WTC11 (cell line): ENCODE measurements at regions not wholly inside any gene's neighbourhood (a gene's known extent, or its start where the extent isn't known, plus 50 kb on each side); places are given as distances from the start of the nearest gene placed in this dataset.

Experiments
- ATAC-seq: fragments of 200-7000 bp; cut with Tn5 transposase; 2 replicates; pipeline ENCODE4 v1.10.0; 2021; ENCODE audit warnings: mild to moderate bottlenecking, moderate library complexity
- CTCF ChIA-PET: fragments of 300-600 bp; sonication (Branson Sonifier 250); formaldehyde crosslinking; loops from one replicate; lab custom pipeline; 2021; ENCODE audit warnings: antibody characterized with exemption; lab: Charles Lee
- POLR2A ChIA-PET: fragments of 350-600 bp; sonication (Branson Sonifier 250); formaldehyde crosslinking; loops from one replicate; lab custom pipeline; 2021; ENCODE audit warnings: antibody characterized with exemption; lab: Charles Lee
- DNase-seq: peaks from one replicate; pipeline ENCODE4 v3.0.0; 2021; ENCODE audit warnings: low spot score
- H3K27ac Mint-ChIP-seq: 2 replicates; pipeline ENCODE4 v1.8.0; 2021; ENCODE audit warnings: mixed read lengths
- H3K27me3 Mint-ChIP-seq: 2 replicates; pipeline ENCODE4 v1.8.0; 2021; ENCODE audit warnings: low read depth, mild to moderate bottlenecking, moderate library complexity, mixed read lengths
- H3K36me3 Mint-ChIP-seq: 2 replicates; pipeline ENCODE4 v1.8.0; 2021; ENCODE audit warnings: mixed read lengths
- H3K4me1 Mint-ChIP-seq: 2 replicates; pipeline ENCODE4 v1.8.0; 2022; ENCODE audit warnings: mixed read lengths
- H3K4me3 Mint-ChIP-seq: 2 replicates; pipeline ENCODE4 v1.8.0; 2021; ENCODE audit warnings: mild to moderate bottlenecking, moderate library complexity, mixed read lengths
- H3K9me3 Mint-ChIP-seq: 2 replicates; pipeline ENCODE4 v1.8.0; 2021; ENCODE audit warnings: mixed read lengths
- ARID4B ChIP-seq: sonication (generic); formaldehyde crosslinking; IDR thresholded peaks from 2 replicates; pipeline ENCODE4 v1.8.0; 2023; ENCODE audit warnings: missing genetic modification reagents, mild to moderate bottlenecking, borderline replicate concordance
- CDX4 ChIP-seq: fragments of 250-450 bp; sonication (Bioruptor Pico); IDR thresholded peaks from 2 replicates; pipeline ENCODE4 v1.9.0; 2021; ENCODE audit warnings: moderate library complexity, mild to moderate bottlenecking, inconsistent platforms, borderline replicate concordance
- FOXK1 ChIP-seq: sonication (generic); formaldehyde crosslinking; IDR thresholded peaks from 2 replicates; pipeline ENCODE4 v1.8.0; 2022; ENCODE audit warnings: mild to moderate bottlenecking, moderate library complexity, missing genetic modification reagents
- FOXP4 ChIP-seq: sonication (generic); formaldehyde crosslinking; IDR thresholded peaks from 2 replicates; pipeline ENCODE4 v1.8.0; 2022; ENCODE audit warnings: mild to moderate bottlenecking, missing genetic modification reagents
- MAX ChIP-seq: sonication (generic); formaldehyde crosslinking; IDR thresholded peaks from 2 replicates; pipeline ENCODE4 v1.8.0; 2022; ENCODE audit warnings: mild to moderate bottlenecking, missing genetic modification reagents
- NFE2L1 ChIP-seq: sonication (generic); formaldehyde crosslinking; IDR thresholded peaks from 2 replicates; pipeline ENCODE4 v1.8.1; 2023; ENCODE audit warnings: missing genetic modification reagents
- NFYB ChIP-seq: sonication (generic); formaldehyde crosslinking; conservative IDR thresholded peaks from 2 replicates; pipeline ENCODE4 v1.8.0; 2022; ENCODE audit warnings: low read depth, missing genetic modification reagents
- PRDM15 ChIP-seq: sonication (generic); formaldehyde crosslinking; IDR thresholded peaks from 2 replicates; pipeline ENCODE4 v1.8.0; 2022; ENCODE audit warnings: missing genetic modification reagents
- PREB ChIP-seq: sonication (generic); formaldehyde crosslinking; IDR thresholded peaks from 2 replicates; pipeline ENCODE4 v1.8.1; 2022; ENCODE audit warnings: mild to moderate bottlenecking, missing genetic modification reagents, moderate library complexity, borderline replicate concordance
- PRRX2 ChIP-seq: fragments of 250-450 bp; sonication (Bioruptor Pico); IDR thresholded peaks from 2 replicates; pipeline ENCODE4 v1.8.0; 2021; ENCODE audit warnings: mild to moderate bottlenecking
- RELA ChIP-seq: sonication (generic); formaldehyde crosslinking; IDR thresholded peaks from 2 replicates; pipeline ENCODE4 v1.8.1; 2022; ENCODE audit warnings: missing genetic modification reagents, mild to moderate bottlenecking, borderline replicate concordance
- SMAD4 ChIP-seq: sonication (generic); formaldehyde crosslinking; IDR thresholded peaks from 2 replicates; pipeline ENCODE4 v1.8.0; 2022; ENCODE audit warnings: mild to moderate bottlenecking, missing genetic modification reagents
- TCF7 ChIP-seq: sonication (generic); formaldehyde crosslinking; IDR thresholded peaks from 2 replicates; pipeline ENCODE4 v1.8.0; 2022; ENCODE audit warnings: mild to moderate bottlenecking, low read depth, missing genetic modification reagents, moderate library complexity
- ZNF232 ChIP-seq: sonication (generic); formaldehyde crosslinking; IDR thresholded peaks from 2 replicates; pipeline ENCODE4 v1.8.0; 2022; ENCODE audit warnings: mild to moderate bottlenecking, missing genetic modification reagents
- TF ChIP-seq, protein P1 (sequence below): sonication (generic); formaldehyde crosslinking; IDR thresholded peaks from 2 replicates; pipeline ENCODE4 v1.8.1; 2023; ENCODE audit warnings: mild to moderate bottlenecking, moderate library complexity, missing genetic modification reagents
- TF ChIP-seq, protein P2 (sequence below): fragments of 250-450 bp; sonication (Bioruptor Pico); IDR thresholded peaks from 2 replicates; pipeline ENCODE4 v1.9.0; 2021; ENCODE audit warnings: mild to moderate bottlenecking
- TF ChIP-seq, protein P3 (sequence below): sonication (generic); formaldehyde crosslinking; IDR thresholded peaks from 2 replicates; pipeline ENCODE4 v1.8.1; 2022; ENCODE audit warnings: low read depth, missing genetic modification reagents, borderline replicate concordance

- TF ChIP-seq PRDM15 (no peak), NFYB (no peak), ZNF232 (CRISPR knock-in tag) (no peak), ARID4B (CRISPR knock-in tag) (no peak), FOXP4 (CRISPR knock-in tag) (no peak)
- TF ChIP-seq, protein P1, sequence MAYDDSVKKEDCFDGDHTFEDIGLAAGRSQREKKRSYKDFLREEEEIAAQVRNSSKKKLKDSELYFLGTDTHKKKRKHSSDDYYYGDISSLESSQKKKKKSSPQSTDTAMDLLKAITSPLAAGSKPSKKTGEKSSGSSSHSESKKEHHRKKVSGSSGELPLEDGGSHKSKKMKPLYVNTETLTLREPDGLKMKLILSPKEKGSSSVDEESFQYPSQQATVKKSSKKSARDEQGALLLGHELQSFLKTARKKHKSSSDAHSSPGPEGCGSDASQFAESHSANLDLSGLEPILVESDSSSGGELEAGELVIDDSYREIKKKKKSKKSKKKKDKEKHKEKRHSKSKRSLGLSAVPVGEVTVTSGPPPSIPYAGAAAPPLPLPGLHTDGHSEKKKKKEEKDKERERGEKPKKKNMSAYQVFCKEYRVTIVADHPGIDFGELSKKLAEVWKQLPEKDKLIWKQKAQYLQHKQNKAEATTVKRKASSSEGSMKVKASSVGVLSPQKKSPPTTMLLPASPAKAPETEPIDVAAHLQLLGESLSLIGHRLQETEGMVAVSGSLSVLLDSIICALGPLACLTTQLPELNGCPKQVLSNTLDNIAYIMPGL = no peak
- TF ChIP-seq, protein P2, sequence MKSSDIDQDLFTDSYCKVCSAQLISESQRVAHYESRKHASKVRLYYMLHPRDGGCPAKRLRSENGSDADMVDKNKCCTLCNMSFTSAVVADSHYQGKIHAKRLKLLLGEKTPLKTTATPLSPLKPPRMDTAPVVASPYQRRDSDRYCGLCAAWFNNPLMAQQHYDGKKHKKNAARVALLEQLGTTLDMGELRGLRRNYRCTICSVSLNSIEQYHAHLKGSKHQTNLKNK (CRISPR knock-in tag) = no peak
- TF ChIP-seq, protein P3, sequence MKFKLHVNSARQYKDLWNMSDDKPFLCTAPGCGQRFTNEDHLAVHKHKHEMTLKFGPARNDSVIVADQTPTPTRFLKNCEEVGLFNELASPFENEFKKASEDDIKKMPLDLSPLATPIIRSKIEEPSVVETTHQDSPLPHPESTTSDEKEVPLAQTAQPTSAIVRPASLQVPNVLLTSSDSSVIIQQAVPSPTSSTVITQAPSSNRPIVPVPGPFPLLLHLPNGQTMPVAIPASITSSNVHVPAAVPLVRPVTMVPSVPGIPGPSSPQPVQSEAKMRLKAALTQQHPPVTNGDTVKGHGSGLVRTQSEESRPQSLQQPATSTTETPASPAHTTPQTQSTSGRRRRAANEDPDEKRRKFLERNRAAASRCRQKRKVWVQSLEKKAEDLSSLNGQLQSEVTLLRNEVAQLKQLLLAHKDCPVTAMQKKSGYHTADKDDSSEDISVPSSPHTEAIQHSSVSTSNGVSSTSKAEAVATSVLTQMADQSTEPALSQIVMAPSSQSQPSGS (CRISPR knock-in tag) = no peak
- H3K27ac Mint-ChIP-seq = no peak overlapping the region
- no peaks in the 10 kb centered on the region for H3K4me1 Mint-ChIP-seq
- CTCF ChIA-PET = no interaction called here
- H3K27me3 Mint-ChIP-seq = no peaks in the 10 kb centered on the region; the same call in 1 of the 2 replicates
- peaks cover 5% of the 10 kb centered on the region; the same call in 1 of the 2 replicates for H3K9me3 Mint-ChIP-seq
- POLR2A ChIA-PET = no interaction called here
- H3K36me3 Mint-ChIP-seq = no peaks in the 10 kb centered on the region
- ATAC-seq (no peak), DNase-seq (no peak)
- no peak overlapping the region for H3K4me3 Mint-ChIP-seq
These were observed 683.4 kb downstream of the GALC start for GRCh38 chr14:87309557-87309956.

DNA sequence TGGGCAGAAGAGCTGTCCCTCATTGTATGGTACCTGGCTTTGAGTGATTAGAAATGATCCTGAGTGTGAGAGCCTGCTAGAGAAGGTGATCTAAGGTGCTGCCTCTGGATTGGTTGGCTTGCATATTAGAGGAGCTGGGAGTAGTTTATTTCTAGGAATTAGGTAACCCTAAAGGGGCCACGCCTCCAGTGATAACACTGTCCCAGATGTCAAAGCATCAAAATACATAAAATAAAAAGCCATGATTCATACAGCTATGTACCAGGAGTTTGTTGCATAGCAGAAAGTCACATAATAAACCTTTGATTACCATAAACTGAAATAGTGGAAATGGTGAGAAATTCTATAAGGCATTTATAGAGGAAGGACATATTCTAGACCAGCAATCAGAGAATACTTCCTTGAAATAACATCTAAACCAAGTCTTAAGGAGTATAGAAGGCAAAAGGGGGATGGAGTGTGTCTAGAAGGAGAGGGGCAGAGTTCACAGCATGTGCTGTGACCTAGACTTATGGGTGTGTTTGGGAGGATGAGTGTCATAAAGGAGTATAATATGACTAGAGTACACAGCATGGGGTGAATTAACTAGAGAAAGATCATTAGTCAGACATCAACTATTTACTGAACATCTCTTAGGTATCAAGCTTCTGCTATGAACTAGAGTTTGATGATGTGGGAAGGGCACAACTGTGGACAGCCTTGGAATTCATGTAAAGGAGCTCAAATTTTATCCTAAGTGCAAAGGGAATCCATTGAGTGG, 686.4 kb downstream of the GALC start:
- ChIA-PET CTCF (no interaction called here), POLR2A (no interaction called here)
- Mint-ChIP-seq H3K4me3 (no peak overlapping the region), H3K27me3 (no peaks in the 10 kb centered on the region; the same call in 1 of the 2 replicates), H3K27ac (no peak overlapping the region), H3K36me3 (no peaks in the 10 kb centered on the region), H3K4me1 (peaks cover 2% of the 10 kb centered on the region; the same call in 1 of the 2 replicates), H3K9me3 (peaks cover 5% of the 10 kb centered on the region; the same call in 1 of the 2 replicates)
- ATAC-seq = no peak
- no peak for DNase-seq
- TF ChIP-seq RELA (no peak), PRRX2 (CRISPR knock-in tag) (no peak), NFE2L1 (CRISPR knock-in tag) (no peak), CDX4 (CRISPR knock-in tag) (no peak), FOXK1 (CRISPR knock-in tag) (no peak), TCF7 (CRISPR knock-in tag) (no peak), SMAD4 (CRISPR knock-in tag) (no peak), PREB (no peak), MAX (no peak)
